ELF-1 (cell line): ENCODE measurements at regions not wholly inside any gene's neighbourhood (a gene's known extent, or its start where the extent isn't known, plus 50 kb on each side); places are given as distances from the start of the nearest gene placed in this dataset.

ENCODE experiments used
- DNase-seq: peaks from one replicate; pipeline ENCODE4 v3.0.0-alpha.2; 2016; ENCODE audit warnings: low read depth, low spot score

GRCh38 chr2:143822736-143823135 lies 693.5 kb downstream of the ARHGAP15 start:
- DNase-seq = no peak

- DNase-seq = no peak
Measured at GRCh38 chr2:143819764-143820163, 690.5 kb downstream of the ARHGAP15 start.

- DNase-seq = no peak
Measured at GRCh38 chr2:143819190-143819735, 690.0 kb downstream of the ARHGAP15 start.
